PC-3 (cell line): ENCODE measurements at regions not wholly inside any gene's neighbourhood (a gene's known extent, or its start where the extent isn't known, plus 50 kb on each side); places are given as distances from the start of the nearest gene placed in this dataset.

Source experiments
- ATAC-seq: fragments of 200-7000 bp; cut with Tn5 transposase; 2 replicates; pipeline ENCODE4 v1.9.1; 2020; ENCODE audit warnings: mild to moderate bottlenecking, moderate library complexity
- BruUV-seq: library from RNA; stranded (reverse); fragments of 400-500 nt; replicated peaks from 2 replicates; lab custom pipeline; 2021; lab: Mats Ljungman, UMichigan
- CTCF ChIA-PET: fragments of 300-600 bp; sonication (Branson Sonifier 250); formaldehyde crosslinking; loops from one replicate; lab custom pipeline; 2022; ENCODE audit warnings: antibody characterized with exemption; lab: Charles Lee
- POLR2A ChIA-PET: fragments of 300-600 bp; sonication (Branson Sonifier 250); formaldehyde crosslinking; loops from one replicate; lab custom pipeline; 2022; ENCODE audit warnings: antibody characterized with exemption; ENCODE audit not compliant: unreplicated experiment; lab: Charles Lee
- DNase-seq: peaks from one replicate; pipeline ENCODE4 v3.0.0-alpha.2; 2015
- H2AFZ ChIP-seq: fragments of 300-600 bp; sonication (generic); 2 replicates; pipeline ENCODE4 v1.6.0; 2016; ENCODE audit warnings: antibody characterized with exemption, low read length
- H3F3A ChIP-seq: fragments of 300-600 bp; sonication (generic); one replicate; pipeline ENCODE4 v1.6.0; 2017; ENCODE audit warnings: antibody characterized with exemption, low read length, control low read depth, mild to moderate bottlenecking; ENCODE audit not compliant: unreplicated experiment
- H3K27ac ChIP-seq: fragments of 300-600 bp; sonication (generic); 2 replicates; pipeline ENCODE4 v1.5.1; 2016; ENCODE audit warnings: mild to moderate bottlenecking, low read length
- H3K27me3 ChIP-seq: fragments of 300-600 bp; sonication (generic); 2 replicates; pipeline ENCODE4 v1.6.1; 2016; ENCODE audit warnings: low read length, mixed read lengths
- H3K36me3 ChIP-seq: fragments of 300-600 bp; sonication (generic); 2 replicates; pipeline ENCODE4 v1.6.1; 2016; ENCODE audit warnings: low read depth, mixed run types, low read length, mixed read lengths
- H3K4me1 ChIP-seq: fragments of 300-600 bp; sonication (generic); 2 replicates; pipeline ENCODE4 v1.5.1; 2016; ENCODE audit warnings: low read length; ENCODE audit not compliant: insufficient read depth
- H3K4me2 ChIP-seq: fragments of 300-600 bp; sonication (generic); 2 replicates; pipeline ENCODE4 v1.6.0; 2016; ENCODE audit warnings: low read length
- H3K4me3 ChIP-seq: fragments of 300-600 bp; sonication (generic); 2 replicates; pipeline ENCODE4 v1.5.1; 2016; ENCODE audit warnings: mild to moderate bottlenecking, low read length, mixed read lengths
- H3K79me2 ChIP-seq: fragments of 300-600 bp; sonication (generic); 2 replicates; pipeline ENCODE4 v1.6.1; 2017; ENCODE audit warnings: low read length, mixed read lengths
- H3K9ac ChIP-seq: fragments of 300-600 bp; sonication (generic); 2 replicates; pipeline ENCODE4 v1.6.0; 2016; ENCODE audit warnings: mild to moderate bottlenecking, low read length
- H3K9me2 ChIP-seq: fragments of 300-600 bp; sonication (generic); replicated peaks from 2 replicates; pipeline ENCODE4 v1.6.1; 2016; ENCODE audit warnings: mixed run types, low read length, mixed read lengths
- H3K9me3 ChIP-seq: fragments of 300-600 bp; sonication (generic); 2 replicates; pipeline ENCODE4 v1.6.1; 2016; ENCODE audit warnings: low read length, mixed read lengths
- H4K20me1 ChIP-seq: fragments of 300-600 bp; sonication (generic); 2 replicates; pipeline ENCODE4 v1.6.1; 2016; ENCODE audit warnings: low read length, mixed read lengths
- CTCF ChIP-seq: fragments of 300-600 bp; sonication (generic); conservative IDR thresholded peaks from 2 replicates; pipeline ENCODE4 v1.5.1; 2017; ENCODE audit warnings: antibody characterized with exemption, low read depth, mild to moderate bottlenecking, low read length
- EZH2 ChIP-seq: fragments of 300-600 bp; sonication (generic); IDR thresholded peaks from one replicate; pipeline ENCODE4 v1.6.1; 2017; ENCODE audit warnings: antibody characterized with exemption, mild to moderate bottlenecking, low read length; ENCODE audit not compliant: unreplicated experiment
- EZH2phosphoT487 ChIP-seq: fragments of 300-600 bp; sonication (generic); IDR thresholded peaks from 2 replicates; pipeline ENCODE4 v1.6.1; 2018; ENCODE audit warnings: mild to moderate bottlenecking, antibody characterized with exemption, low read length, borderline replicate concordance
- intact Hi-C: fragments of 100-400 bp; cut with micrococcal nuclease; formaldehyde crosslinking; loops from 2 replicates; pipeline ENCODE4 v1.9.0; 2023

DNA sequence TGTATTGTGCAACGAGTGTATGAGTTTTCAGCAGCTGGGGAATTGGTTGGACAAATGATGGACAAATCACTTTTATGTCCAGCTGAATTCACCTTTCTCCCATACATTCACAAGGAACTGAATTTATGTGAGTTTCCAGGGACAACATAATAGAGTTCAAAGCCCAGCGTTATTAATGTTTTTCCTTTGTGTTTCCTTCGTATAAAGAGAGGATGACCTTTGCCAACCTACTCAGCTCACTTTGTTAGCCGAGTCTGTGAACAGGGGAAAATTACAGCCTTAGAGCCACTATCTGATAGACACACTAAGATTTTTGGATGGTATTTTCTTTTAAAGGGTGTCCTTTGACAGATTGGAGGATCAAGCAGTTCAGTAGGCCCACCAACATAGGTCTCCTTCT is 352.5 kb downstream of the KIF4B start:
- no peak for ATAC-seq

DNA sequence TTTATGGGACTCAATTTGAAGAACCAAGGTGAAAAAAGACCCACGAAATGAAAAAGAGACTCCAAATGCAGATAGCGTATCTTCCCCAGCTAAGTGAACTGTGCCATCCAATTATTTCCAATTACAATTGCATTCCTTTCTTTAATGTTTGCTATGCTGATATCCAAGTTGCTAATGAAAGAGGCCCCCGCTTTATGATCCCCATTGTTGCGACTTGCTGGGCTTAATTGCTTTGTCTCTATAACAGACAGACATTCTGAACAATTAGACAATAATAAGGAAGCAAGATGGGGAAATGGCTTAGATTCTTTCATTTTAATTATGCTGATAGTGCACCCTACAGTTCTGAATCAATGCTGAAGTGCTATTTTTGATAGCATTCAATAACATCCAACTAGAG is 354.3 kb downstream of the KIF4B start:
- Histone ChIP-seq H3K36me3 (no peaks in the 10 kb centered on the region), H3K27ac (no peak overlapping the region), H3K9ac (no peak overlapping the region), H3K4me3 (no peak overlapping the region), H3K4me2 (no peak overlapping the region), H2AFZ (no peak overlapping the region), H3F3A (no peaks in the 10 kb centered on the region), H3K4me1 (no peaks in the 10 kb centered on the region), H3K9me2 (no peaks in the 10 kb centered on the region), H3K79me2 (no peaks in the 10 kb centered on the region), H3K27me3 (no peaks in the 10 kb centered on the region), H3K9me3 (0 out of 2 replicates have a peak, but pooled peaks cover 3% of the 10 kb centered on the region), H4K20me1 (no peaks in the 10 kb centered on the region)
- intact Hi-C loops: no loop called here
- no peak for DNase-seq
- no TSS peak for BruUV-seq
- TF ChIP-seq EZH2: no peak
- no peak for TF ChIP-seq CTCF
- no peak for TF ChIP-seq EZH2phosphoT487
- ChIA-PET POLR2A (no interaction called here), CTCF (no interaction called here)
- no peak for ATAC-seq

More for the DNA sequence above, 352.5 kb downstream of the KIF4B start:
- DNase-seq: no peak
- H3K4me2 ChIP-seq: no peak overlapping the region
- H3K9me2 ChIP-seq: no peaks in the 10 kb centered on the region
- no peak overlapping the region for H3K9ac ChIP-seq
- H3K9me3 ChIP-seq: 0 out of 2 replicates have a peak, but pooled peaks cover 3% of the 10 kb centered on the region
- H3K27me3 ChIP-seq: no peaks in the 10 kb centered on the region
- H3K4me3 ChIP-seq: no peak overlapping the region
- no TSS peak for BruUV-seq
- H3K4me1 ChIP-seq: no peaks in the 10 kb centered on the region
- intact Hi-C loops: no loop called here
- H3K27ac ChIP-seq: no peak overlapping the region
- no peaks in the 10 kb centered on the region for H3F3A ChIP-seq
- ChIA-PET POLR2A (no interaction called here), CTCF (no interaction called here)
- no peaks in the 10 kb centered on the region for H3K36me3 ChIP-seq
- TF ChIP-seq EZH2phosphoT487 (no peak), EZH2 (no peak), CTCF (no peak)
- no peak overlapping the region for H2AFZ ChIP-seq
- no peaks in the 10 kb centered on the region for H3K79me2 ChIP-seq
- no peaks in the 10 kb centered on the region for H4K20me1 ChIP-seq

GRCh38 chr5:155368490-155368889 is 354.9 kb downstream of the KIF4B start:
- DNase-seq (no peak), ATAC-seq (no peak)
- H3K9me3 ChIP-seq: 0 out of 2 replicates have a peak, but pooled peaks cover 3% of the 10 kb centered on the region
- intact Hi-C loops: no loop called here
- H3K79me2 ChIP-seq: no peaks in the 10 kb centered on the region
- TF ChIP-seq EZH2: no peak
- no peak for TF ChIP-seq EZH2phosphoT487
- TF ChIP-seq CTCF: no peak
- no peaks in the 10 kb centered on the region for H3K36me3 ChIP-seq
- no peak overlapping the region for H3K27ac ChIP-seq
- no peak overlapping the region for H3K4me3 ChIP-seq
- no TSS peak for BruUV-seq
- no peaks in the 10 kb centered on the region for H3K9me2 ChIP-seq
- no peaks in the 10 kb centered on the region for H3K4me1 ChIP-seq
- CTCF ChIA-PET: no interaction called here
- H2AFZ ChIP-seq: no peak overlapping the region
- no peak overlapping the region for H3K9ac ChIP-seq
- H4K20me1 ChIP-seq: no peaks in the 10 kb centered on the region
- no peaks in the 10 kb centered on the region for H3K27me3 ChIP-seq
- POLR2A ChIA-PET: no interaction called here
- no peaks in the 10 kb centered on the region for H3F3A ChIP-seq
- H3K4me2 ChIP-seq: no peak overlapping the region
